AG09309 (cell line): ENCODE measurements at regions not wholly inside any gene's neighbourhood (a gene's known extent, or its start where the extent isn't known, plus 50 kb on each side); places are given as distances from the start of the nearest gene placed in this dataset.

ENCODE experiments used
- DNase-seq: peaks from one replicate; pipeline ENCODE4 v3.0.0-alpha.2; 2010; ENCODE audit warnings: low read depth
- H3K4me3 ChIP-seq: 2 replicates; pipeline ENCODE4 v1.5.1; 2011; ENCODE audit warnings: mild to moderate bottlenecking, low read depth, low read length, moderate library complexity; ENCODE audit not compliant: control insufficient read depth
- TF ChIP-seq, protein P1 (sequence below): IDR thresholded peaks from 2 replicates; pipeline ENCODE4 v1.5.1; 2011; ENCODE audit warnings: mild to moderate bottlenecking, low read depth, low read length, inconsistent platforms; ENCODE audit not compliant: insufficient read depth, control insufficient read depth; ENCODE audit errors: missing control alignments

- DNase-seq: no peak
- TF ChIP-seq, protein P1, sequence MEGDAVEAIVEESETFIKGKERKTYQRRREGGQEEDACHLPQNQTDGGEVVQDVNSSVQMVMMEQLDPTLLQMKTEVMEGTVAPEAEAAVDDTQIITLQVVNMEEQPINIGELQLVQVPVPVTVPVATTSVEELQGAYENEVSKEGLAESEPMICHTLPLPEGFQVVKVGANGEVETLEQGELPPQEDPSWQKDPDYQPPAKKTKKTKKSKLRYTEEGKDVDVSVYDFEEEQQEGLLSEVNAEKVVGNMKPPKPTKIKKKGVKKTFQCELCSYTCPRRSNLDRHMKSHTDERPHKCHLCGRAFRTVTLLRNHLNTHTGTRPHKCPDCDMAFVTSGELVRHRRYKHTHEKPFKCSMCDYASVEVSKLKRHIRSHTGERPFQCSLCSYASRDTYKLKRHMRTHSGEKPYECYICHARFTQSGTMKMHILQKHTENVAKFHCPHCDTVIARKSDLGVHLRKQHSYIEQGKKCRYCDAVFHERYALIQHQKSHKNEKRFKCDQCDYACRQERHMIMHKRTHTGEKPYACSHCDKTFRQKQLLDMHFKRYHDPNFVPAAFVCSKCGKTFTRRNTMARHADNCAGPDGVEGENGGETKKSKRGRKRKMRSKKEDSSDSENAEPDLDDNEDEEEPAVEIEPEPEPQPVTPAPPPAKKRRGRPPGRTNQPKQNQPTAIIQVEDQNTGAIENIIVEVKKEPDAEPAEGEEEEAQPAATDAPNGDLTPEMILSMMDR: no peak
- no peak overlapping the region for H3K4me3 ChIP-seq
These were observed 403.6 kb downstream of the NXPE2 start for GRCh38 chr11:115081972-115082371.

DNA sequence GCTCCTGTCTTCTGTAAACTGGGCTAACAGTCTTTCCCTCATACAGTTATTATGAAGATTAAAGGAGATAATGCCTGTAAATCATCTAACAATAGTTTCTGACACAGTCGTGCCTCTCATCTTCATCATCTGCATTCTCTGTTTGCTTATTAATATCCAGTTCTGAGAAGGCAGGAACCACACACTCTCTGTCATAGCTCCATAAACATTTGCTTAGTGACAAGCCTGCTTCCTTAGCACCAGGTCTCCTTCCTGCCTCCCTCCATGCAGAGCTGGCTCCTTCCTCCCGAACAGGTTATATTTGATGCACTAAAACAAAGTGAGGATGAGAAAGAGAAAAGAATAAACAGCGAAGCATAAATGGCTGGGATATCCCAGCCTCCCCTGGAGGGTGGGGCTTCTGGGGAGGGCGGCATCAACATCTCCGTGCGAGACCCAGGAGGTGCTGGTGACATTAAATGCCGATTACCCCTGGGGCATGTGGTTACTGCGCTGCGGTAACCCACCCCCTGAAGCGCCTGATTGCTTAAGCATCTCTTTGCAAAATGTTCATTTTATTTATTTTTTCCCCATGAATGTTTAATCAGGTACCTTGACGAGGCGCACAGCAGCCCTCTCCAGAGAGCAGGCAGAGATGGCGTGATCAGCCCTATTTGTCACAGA, 404.9 kb downstream of the NXPE2 start:
- no peak overlapping the region for H3K4me3 ChIP-seq
- no peak for DNase-seq
- TF ChIP-seq, protein P1: no peak

DNA sequence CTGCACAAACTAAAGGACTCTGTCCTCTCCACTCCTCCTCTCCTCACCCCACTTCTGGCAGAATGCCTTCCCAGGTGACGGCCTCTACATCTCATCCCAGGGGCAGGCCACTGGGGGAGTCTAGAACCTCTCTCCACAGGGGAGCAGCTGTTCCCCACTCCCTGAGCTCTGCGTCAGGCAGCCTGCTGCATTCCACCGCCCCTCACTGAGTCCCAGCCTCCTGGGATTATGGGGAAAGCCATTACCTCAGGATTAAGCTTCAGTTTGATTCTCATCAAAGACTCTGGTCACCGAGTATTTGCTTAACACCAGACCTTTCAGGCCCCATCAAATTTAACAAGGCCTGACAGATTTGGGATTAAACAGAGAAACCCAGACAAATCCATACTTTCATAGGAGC, 405.9 kb downstream of the NXPE2 start:
- no peak for DNase-seq
- no peak overlapping the region for H3K4me3 ChIP-seq
- TF ChIP-seq, protein P1: no peak

DNA sequence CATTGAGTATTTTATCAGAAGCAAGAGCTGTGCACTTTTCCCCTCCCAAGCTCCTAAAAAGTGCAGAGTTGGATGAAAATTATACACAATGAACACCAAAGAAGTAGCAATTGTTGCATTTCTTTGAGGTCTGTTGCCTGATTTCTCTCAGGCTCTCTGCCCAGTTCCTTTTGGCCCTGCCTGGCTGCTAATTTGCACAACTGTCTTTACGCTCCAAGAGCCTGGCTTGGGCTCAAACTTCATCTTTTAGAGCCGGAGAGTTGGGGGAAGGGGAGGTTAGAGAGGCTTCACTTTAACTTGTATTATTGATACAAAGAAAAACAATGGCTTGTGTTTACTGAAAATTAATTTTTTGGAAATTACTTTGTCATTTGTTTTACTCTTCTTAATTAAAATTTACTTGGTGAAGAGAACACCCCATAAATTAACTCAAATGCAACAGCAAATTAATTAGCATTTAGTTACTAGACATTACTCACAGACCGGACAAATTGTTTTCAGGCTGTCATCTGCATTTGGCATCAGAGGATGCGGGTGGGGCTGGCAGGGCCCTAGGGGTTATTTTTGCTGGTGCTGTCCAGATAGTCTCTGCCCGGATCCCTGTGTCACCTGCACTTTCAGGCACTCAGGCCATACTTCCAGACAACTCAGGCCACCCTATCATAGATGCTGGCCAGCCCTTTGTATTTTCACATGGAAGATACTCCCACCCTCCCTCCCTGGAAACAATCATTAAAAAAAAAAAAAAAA, 407.3 kb downstream of the NXPE2 start:
- no peak overlapping the region for H3K4me3 ChIP-seq
- no peak for DNase-seq
- TF ChIP-seq, protein P1: no peak

- no peak overlapping the region for H3K4me3 ChIP-seq
- TF ChIP-seq, protein P1: no peak
- DNase-seq: no peak
These were observed 409.5 kb downstream of the NXPE2 start for GRCh38 chr11:115087791-115088190.

DNA sequence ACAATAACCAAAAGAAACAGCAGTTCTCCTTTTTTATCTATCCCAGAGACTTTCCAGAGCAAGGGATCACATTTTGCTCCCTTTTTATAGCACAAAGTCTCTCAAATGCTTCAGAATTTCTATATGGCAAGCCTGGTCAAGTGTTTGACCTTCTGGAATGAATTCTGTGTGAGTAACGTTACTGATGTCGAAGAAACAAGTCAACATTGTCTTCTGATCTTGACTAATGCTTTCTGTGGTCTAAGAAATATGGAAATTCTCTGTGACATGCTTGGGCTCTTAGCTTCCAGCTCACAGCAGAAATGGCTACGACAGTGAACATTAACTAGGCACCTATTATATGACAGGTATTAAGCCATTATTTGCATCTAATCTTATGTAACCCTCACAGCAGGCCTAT, 411.7 kb downstream of the CADM1 start:
- no peak overlapping the region for H3K4me3 ChIP-seq
- DNase-seq: no peak
- TF ChIP-seq, protein P1: no peak
